NCI-H2227 (cell line): ENCODE measurements at regions not wholly inside any gene's neighbourhood (a gene's known extent, or its start where the extent isn't known, plus 50 kb on each side); places are given as distances from the start of the nearest gene placed in this dataset.
"Not testable (repeated sequence)": the region's sequence is repeated elsewhere in the genome, so short reads cannot be mapped to it uniquely, and the experiment has no call there.

Experiments
- DNase-seq: peaks from one replicate; lab custom pipeline; 2025; ENCODE audit not compliant: unreplicated experiment; lab: John Stamatoyannopoulos, UW

- no peak for DNase-seq
Measured at GRCh38 chr20:11691766-11692165, 225.9 kb upstream of the BTBD3 start.

DNA sequence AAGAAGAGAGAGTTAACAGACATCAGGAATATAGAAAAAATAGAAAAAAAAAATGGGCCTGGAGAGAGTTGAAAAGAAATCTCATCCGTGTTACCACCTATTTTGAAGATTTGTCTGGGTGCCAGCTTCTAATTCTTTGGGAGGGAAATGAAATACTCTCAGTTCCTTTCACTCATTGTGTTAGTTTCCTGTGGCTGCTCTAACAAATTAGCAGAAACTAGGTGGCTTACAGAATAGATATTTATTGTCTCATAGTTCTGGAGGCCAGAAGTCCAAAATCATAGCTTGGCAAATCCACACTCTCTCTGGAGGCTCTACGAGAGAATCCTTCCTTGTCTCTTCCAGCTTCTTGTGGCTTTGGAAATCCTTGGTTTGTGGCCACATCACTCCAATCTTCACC lies 225.1 kb upstream of the BTBD3 start:
- no peak for DNase-seq

DNA sequence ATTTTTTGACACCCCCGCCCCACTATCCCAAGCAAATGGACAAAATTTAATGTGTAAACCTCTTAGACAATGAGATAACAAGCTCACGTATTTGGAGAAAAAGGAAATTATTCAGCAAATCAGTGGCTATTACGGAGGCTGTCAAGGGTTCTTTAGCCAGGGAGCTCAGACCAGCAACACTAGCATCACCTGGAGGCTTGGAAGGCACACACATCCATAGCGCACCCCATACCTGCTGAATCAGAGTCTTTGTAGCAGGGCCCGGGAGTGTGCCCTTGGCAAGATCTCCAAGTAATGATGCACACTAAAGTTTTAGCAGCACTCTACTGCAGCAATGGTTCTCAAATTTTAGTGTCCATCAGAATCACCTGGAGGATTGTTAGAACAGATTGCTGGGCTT lies 223.2 kb upstream of the BTBD3 start:
- no peak for DNase-seq

- no peak for DNase-seq
Measured at GRCh38 chr20:11697055-11697454, 220.6 kb upstream of the BTBD3 start.

- DNase-seq, result no peak
Measured at GRCh38 chr20:11697646-11698045, 220.0 kb upstream of the BTBD3 start.

GRCh38 chr20:11698124-11698523 lies 219.6 kb upstream of the BTBD3 start:
- no peak for DNase-seq

GRCh38 chr20:11700831-11701230 lies 216.9 kb upstream of the BTBD3 start:
- DNase-seq, result no peak

GRCh38 chr20:11702721-11703518 lies 214.8 kb upstream of the BTBD3 start:
- DNase-seq, result peak; percentile 56

GRCh38 chr20:11705512-11705911 lies 212.2 kb upstream of the BTBD3 start:
- DNase-seq, result no peak

- not testable (repeated sequence) for DNase-seq
Measured at GRCh38 chr20:11708223-11708622, 209.5 kb upstream of the BTBD3 start.

GRCh38 chr20:11711214-11711613 lies 206.5 kb upstream of the BTBD3 start:
- no peak for DNase-seq

GRCh38 chr20:11712639-11713160 lies 205.0 kb upstream of the BTBD3 start:
- DNase-seq, result no peak

DNA sequence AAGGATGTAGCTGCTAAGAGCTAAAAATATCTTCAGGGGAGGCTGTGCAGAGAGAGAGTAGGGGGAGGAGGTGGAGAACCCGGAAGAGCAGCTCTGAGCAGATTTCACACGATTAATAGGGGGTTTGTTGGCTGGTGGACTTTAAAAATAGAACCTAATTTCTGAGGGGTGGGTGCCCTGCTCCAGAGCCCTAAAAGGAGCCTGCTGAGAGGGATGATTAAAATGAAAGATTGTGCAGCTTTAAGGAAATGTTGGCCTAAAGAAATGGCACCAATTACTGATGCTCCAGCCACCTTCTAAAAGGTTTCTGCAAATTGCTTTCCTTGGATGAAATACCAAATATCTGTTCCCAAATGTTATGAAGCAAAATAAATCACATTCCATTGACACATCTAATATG lies 202.8 kb upstream of the BTBD3 start:
- peak; percentile 90 for DNase-seq

GRCh38 chr20:11716239-11716944 lies 201.3 kb upstream of the BTBD3 start:
- peak; percentile 65 for DNase-seq

- DNase-seq, result no peak
Measured at GRCh38 chr20:11716945-11717248, 200.8 kb upstream of the BTBD3 start.

- DNase-seq, result no peak
Measured at GRCh38 chr20:11717562-11717961, 200.1 kb upstream of the BTBD3 start.

GRCh38 chr20:11718474-11719094 lies 199.1 kb upstream of the BTBD3 start:
- DNase-seq, result no peak

- DNase-seq, result peak; percentile 38
Measured at GRCh38 chr20:11719153-11719552, 198.5 kb upstream of the BTBD3 start.

DNA sequence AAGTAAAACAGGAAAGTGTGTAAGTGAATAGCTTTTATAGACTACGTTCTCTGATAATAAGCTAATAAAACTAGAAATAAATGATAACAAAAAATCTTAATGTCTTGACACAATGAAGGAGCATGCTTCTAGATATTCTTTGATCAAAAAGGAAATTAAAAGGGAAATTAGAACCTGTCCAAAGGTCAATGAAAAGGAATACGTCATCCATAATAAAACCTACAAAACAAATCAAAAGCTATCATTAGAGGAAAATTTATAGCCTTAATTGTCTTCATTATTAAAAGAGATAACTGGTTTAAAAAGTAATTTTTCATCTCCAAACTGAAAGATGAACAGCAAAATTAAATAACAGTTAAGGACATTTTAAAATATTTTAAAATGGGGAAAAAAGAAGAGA lies 196.3 kb upstream of the BTBD3 start:
- DNase-seq, result no peak

DNA sequence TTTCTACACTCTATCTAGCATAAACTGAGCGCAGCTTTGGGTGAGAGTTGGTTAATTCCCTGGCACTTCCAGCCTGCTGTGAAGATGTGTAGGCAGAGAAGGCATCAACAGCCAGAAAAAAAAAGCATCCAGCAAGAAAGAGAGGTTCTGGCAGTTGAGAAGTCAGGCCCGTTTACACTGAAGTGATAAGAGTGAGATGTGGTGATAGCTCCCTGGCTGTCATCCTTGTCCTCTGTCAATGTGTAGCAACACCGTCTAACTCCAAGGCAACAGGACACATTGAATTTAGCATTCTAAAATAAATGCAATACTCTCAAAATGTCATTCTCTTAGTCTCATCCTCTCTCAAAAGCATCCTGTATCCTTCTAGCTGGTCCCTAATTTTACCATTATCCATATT lies 193.6 kb upstream of the BTBD3 start:
- no peak for DNase-seq

DNA sequence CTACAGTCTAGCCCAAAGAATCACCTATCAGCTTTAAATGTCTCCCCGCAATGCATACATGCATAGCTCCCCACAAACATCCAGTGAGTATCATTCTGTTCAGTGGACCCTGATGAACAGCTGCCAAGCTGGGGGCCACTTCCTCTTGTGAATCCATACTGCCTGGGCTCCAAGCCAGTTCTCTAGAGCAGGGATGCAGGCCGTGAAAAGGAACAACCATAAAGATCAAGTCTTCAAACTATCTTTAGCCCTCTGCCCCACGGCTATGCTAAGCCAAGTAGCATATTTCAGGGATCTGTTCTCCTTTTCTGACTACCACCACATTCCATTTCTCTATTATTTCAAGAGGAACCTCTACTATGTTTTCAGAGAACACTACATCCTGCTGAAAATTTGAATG lies 191.7 kb upstream of the BTBD3 start:
- no peak for DNase-seq

DNA sequence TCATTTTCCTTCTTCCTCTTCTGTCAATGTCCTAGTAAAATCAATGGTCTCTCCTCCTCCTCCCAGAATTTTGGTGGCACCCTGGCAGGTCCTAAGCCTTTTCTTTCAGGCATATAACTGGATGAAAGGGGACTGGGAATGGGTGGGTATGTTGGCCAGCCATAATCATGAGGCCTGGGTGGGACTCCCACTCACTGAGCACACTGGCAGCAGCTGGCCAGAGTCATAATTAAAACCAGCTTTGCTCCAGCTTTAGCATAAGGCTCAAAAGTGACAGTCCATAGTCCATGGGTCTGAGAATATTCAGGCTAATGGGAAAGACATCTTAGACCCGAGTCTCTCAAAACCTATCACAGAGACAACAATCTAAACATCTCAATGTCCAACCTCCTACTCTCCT lies 190.0 kb upstream of the BTBD3 start:
- no peak for DNase-seq
